NCI-H2196 (cell line): ENCODE measurements at regions not wholly inside any gene's neighbourhood (a gene's known extent, or its start where the extent isn't known, plus 50 kb on each side); places are given as distances from the start of the nearest gene placed in this dataset.
"Not testable (repeated sequence)": the region's sequence is repeated elsewhere in the genome, so short reads cannot be mapped to it uniquely, and the experiment has no call there.

Experiments used
- DNase-seq: peaks from one replicate; lab custom pipeline; 2025; ENCODE audit not compliant: unreplicated experiment; lab: John Stamatoyannopoulos, UW

- DNase-seq = no peak
Measured at GRCh38 chr20:48492015-48492714, 335.6 kb downstream of the PREX1 start.

DNA sequence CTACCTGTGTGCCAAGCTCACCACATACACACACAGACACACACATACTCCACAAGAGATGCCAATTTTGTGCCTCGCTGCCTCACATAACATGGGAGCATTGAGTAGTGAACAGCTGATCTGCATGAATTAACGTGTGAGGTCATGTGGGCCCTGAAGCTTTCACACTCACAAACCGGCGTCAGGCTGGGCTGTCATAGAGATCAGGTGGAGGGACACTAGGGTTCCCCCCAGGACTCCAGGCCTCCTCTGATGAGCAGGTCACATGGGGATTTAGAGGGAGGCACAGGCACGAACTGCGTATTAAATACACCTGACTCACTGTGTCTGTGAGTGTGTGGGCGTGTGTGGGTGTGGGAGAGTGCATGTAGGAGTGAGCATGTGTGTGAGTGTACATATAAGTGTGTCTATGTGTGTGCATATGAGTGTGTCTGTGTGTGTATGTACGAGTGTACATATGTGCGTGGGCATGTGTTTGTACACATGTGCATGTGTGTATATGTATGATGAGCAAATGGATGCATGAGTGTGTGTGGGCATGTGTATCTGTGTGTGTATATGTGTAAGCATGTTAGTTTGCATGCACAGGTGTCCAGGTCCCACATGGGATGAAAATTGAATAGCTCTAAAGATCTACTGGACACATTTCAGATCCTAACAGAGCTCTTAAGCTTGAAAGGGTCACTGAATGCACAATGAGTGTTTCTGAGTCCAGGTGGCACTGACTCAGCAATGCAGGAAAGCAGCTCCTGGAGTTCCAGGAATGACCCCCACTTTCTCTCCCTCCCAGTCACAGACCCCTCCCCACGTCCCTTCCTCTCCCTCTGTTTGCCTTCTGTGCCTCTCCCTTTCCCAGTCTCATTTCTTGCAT, 336.6 kb downstream of the PREX1 start:
- DNase-seq = no peak

DNA sequence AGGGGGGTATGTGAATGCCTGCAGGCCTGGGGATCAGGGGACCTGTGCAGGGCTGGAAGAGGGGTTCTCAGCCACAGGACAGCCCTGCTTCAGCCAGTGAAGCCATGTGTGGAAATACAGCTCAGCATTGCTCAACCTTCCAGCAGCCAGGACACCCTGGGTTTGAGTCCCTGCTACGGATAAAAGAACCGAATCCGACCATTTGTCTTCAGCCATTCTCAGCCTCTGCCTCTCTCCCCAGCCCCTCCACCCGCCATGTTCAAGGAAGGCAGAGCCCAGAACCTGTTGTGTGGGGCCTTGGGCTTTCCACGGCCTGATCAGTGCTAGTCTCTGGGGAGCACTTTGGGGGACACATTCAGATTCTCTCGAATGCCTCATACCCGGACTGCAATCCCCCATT, 337.5 kb downstream of the PREX1 start:
- not testable (repeated sequence) for DNase-seq

DNA sequence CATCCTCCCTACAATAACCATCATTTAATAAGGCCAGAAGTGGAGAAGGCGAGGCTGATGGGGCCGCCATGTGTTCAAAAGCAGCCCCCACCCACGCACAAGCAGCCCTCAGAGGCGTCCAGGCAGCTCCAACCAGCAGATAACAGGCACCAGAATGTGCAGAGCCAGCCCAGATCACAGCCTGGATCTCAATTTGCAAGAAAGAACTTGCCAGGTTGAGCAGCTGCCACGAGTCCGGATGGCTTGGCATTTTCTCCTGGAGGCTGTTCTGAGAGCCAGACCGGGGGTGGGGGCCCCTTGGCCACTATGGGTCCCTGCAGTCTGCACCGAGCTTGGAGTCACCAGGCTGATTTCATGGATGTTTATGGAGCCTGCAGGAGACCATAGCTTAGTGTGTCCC, 338.1 kb downstream of the PREX1 start:
- no peak for DNase-seq

- DNase-seq = no peak
Measured at GRCh38 chr20:48489046-48489463, 338.7 kb downstream of the PREX1 start.

- not testable (repeated sequence) for DNase-seq
Measured at GRCh38 chr20:48488334-48489034, 339.3 kb downstream of the PREX1 start.

- no peak for DNase-seq
Measured at GRCh38 chr20:48486065-48486464, 341.7 kb downstream of the PREX1 start.

GRCh38 chr20:48485153-48485552, 342.6 kb downstream of the PREX1 start:
- not testable (repeated sequence) for DNase-seq

DNA sequence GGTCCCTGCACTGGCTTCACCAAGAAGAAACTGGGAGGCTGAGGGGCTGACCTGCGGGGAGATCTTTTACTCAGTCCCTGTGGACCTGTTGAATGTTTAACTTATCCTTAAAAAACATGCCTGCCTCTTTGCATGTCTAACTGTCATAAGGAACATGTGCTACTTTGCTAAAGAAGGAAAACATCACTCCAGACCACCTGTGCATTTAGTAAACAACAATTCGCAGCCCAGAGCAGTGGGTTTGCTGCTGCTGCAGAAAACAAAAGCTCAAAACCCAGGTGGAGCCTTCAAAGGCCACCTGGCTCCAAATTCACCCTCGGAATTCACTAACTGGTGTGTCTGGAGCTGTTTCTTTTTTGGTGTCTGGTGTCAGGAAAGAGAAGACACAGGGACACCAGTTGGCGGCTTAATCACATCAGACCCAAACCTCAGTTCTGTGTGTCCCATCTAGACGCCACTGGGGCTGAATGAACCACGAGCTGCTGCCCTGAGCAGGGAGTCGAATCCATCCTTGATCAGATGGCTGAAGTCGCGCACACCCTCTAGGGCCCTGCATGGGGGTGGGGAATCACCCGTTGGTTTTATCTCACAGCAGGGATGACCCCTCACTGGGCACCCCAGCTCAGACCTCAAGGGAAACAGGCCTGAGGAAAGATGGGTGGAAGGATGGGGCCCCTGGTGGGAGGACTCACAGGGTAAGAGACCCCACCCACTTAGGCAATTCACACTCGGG, 344.3 kb downstream of the PREX1 start:
- DNase-seq = no peak

GRCh38 chr20:48482790-48483189, 345.0 kb downstream of the PREX1 start:
- DNase-seq = no peak

DNA sequence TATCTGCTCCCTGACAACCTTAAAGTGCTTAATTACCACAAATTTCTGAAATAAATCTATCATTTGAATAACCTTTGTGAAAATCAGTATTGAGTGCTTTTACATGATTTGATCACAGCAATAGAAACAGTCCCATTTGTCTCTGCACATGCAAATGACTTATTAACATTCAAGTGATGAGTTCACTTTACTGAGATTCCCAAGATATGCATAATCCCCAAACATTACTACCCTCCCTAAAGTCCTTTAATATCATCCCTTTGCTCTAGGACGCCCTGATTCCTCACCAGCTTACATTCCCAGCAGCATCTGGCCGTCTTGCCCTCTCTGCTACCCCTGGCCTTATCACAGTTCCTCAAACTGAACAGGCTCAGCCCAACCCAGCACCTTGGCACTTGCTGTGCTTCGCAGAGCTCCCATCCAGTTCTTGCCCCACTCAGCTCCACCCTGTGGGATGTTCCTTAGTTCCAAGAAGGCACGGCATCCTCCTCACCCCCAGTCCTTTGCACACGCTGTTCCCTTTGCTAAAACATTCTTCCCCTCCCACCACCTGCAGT, 347.5 kb downstream of the PREX1 start:
- DNase-seq = no peak

GRCh38 chr20:48478806-48479585, 348.8 kb downstream of the PREX1 start:
- DNase-seq = no peak

GRCh38 chr20:48478370-48478769, 349.4 kb downstream of the PREX1 start:
- no peak for DNase-seq

- no peak for DNase-seq
Measured at GRCh38 chr20:48476854-48477253, 350.9 kb downstream of the PREX1 start.

DNA sequence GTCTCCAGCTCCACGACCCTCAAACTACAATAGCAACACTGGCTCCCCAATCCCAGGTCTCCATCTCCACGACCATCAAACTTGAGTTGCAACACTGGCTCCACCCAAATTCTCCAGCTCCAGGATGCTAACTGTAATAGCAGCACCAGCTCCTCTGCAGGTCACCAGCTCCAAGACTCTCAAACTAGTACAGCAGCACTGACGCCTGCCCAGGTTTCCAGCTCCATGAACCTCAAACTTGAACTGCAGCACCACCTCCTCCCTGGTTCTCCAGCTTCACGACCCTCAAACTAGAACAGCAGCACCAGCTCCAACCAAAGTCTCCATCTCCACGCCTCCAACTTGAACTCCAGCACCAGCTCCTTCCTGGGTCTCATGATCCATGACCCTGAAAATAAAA, 353.8 kb downstream of the PREX1 start:
- no peak for DNase-seq

DNA sequence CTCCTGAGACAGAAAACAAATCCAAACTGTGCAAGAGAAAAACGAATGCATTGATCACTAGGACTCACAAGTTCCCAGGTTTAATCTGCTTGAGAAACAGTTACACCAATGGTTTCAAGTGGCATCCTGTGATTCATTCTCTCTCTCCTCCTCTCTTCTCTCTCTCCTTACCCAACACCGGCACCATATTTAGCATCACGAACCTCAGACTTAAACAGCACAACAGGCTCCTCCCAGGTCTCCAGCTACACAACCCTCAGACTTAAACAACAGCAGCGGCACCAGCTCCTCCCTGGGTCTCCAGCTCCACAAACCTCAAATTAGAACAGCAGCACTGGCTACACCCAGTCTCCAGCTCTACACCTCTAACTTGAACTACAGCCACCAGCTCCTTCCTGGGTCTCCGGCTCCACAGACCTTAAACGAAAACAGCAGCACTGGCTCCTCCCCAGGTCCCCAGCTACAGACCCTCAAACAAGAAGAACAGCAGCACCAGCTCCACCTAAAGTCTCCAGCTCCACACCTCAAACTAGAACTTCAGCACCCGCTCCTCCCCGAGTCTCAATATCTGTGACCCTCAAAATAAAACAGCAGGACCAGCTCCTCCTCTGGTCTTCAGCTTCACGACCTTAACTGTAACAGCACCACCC, 355.9 kb downstream of the PREX1 start:
- DNase-seq = no peak

GRCh38 chr20:48471176-48471575, 356.6 kb downstream of the PREX1 start:
- no peak for DNase-seq

- no peak for DNase-seq
Measured at GRCh38 chr20:48470141-48470540, 357.7 kb downstream of the PREX1 start.

DNA sequence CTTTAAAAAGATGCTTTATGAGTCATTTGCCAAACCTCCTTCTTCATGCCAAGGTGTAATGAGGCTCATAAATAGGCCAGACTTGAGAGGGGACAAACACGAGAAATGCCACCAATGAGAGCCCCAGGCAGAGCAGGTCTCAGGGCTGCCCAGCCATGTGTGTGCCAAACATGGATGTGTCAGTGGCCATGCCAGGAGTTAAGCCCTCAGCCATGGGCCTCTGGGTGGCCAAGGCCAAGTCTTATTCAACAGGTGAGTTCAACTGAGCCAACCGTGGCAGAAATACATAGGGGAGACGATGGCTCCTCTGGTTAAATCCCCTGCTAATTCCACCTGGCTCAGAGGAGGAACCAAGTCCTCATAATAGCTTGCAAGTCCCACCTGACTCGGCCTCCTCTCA, 358.8 kb downstream of the PREX1 start:
- DNase-seq = no peak
